HCT116 (cell line): ENCODE measurements at regions not wholly inside any gene's neighbourhood (a gene's known extent, or its start where the extent isn't known, plus 50 kb on each side); places are given as distances from the start of the nearest gene placed in this dataset.

ENCODE experiments used
- POLR2A ChIP-seq: IDR thresholded peaks from 2 replicates; pipeline ENCODE4 v1.7.0; 2011; ENCODE audit warnings: borderline replicate concordance; ENCODE audit not compliant: insufficient read depth, insufficient read length; ENCODE audit errors: extremely low read depth
- POLR2AphosphoS5 ChIP-seq: IDR thresholded peaks from 2 replicates; pipeline ENCODE4 v1.6.1; 2011; ENCODE audit warnings: mild to moderate bottlenecking, low read depth, low read length, moderate library complexity
- REST ChIP-seq: IDR thresholded peaks from 2 replicates; pipeline ENCODE4 v1.6.1; 2012; ENCODE audit warnings: low read depth
- ZFX ChIP-seq: fragments of 450-650 bp; IDR thresholded peaks from 2 replicates; pipeline ENCODE4 v1.6.1; 2017
- TF ChIP-seq, protein P1 (sequence below), 3 experiments: fragments of 200-600 bp in 1 of 3; sonication (generic) in 1 of 3; IDR thresholded peaks in 2 of 3; conservative IDR thresholded peaks in 1 of 3; 2 replicates each; pipeline ENCODE4 v1.5.1; 2012 to 2017; ENCODE audit warnings: low read depth in 2 of 3, low read length in 2 of 3, antibody characterized with exemption in 1 of 3, borderline replicate concordance in 1 of 3, control low read depth in 1 of 3, mild to moderate bottlenecking in 1 of 3, mixed read lengths in 1 of 3, mixed run types in 1 of 3, moderate library complexity in 1 of 3; ENCODE audit not compliant: insufficient read depth in 1 of 3

- TF ChIP-seq, protein P1, sequence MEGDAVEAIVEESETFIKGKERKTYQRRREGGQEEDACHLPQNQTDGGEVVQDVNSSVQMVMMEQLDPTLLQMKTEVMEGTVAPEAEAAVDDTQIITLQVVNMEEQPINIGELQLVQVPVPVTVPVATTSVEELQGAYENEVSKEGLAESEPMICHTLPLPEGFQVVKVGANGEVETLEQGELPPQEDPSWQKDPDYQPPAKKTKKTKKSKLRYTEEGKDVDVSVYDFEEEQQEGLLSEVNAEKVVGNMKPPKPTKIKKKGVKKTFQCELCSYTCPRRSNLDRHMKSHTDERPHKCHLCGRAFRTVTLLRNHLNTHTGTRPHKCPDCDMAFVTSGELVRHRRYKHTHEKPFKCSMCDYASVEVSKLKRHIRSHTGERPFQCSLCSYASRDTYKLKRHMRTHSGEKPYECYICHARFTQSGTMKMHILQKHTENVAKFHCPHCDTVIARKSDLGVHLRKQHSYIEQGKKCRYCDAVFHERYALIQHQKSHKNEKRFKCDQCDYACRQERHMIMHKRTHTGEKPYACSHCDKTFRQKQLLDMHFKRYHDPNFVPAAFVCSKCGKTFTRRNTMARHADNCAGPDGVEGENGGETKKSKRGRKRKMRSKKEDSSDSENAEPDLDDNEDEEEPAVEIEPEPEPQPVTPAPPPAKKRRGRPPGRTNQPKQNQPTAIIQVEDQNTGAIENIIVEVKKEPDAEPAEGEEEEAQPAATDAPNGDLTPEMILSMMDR (IDR thresholded peaks at IDR 0.05 in 2 of 3, conservative IDR thresholded peaks at IDR 0.05 in 1 of 3; ENCODE audit: borderline replicate concordance in 1 of 3, insufficient read depth in 1 of 3, low read depth in 2 of 3, low read length in 2 of 3), result no peak
- TF ChIP-seq POLR2AphosphoS5, result no peak
- TF ChIP-seq POLR2A, result no peak
- no peak for TF ChIP-seq REST
- TF ChIP-seq ZFX, result no peak
Measured at GRCh38 chr10:33746186-33746585, 411.7 kb upstream of the NRP1 start.
